Ovary (tissue), 7 donors: ENCODE measurements at regions not wholly inside any gene's neighbourhood (a gene's known extent, or its start where the extent isn't known, plus 50 kb on each side); places are given as distances from the start of the nearest gene placed in this dataset.

ENCODE experiments used
- DNase-seq, 5 donors: peaks; one replicate each; pipeline ENCODE4 v3.0.0-alpha.2; 2019 to 2020
- H3K27ac ChIP-seq, 2 donors: fragments of 200-600 bp; one replicate each; pipeline versions ENCODE4 v1.5.1 to v1.8.0; 2019 to 2022
- H3K27me3 ChIP-seq: fragments of 200-600 bp; one replicate; pipeline ENCODE4 v1.8.0; 2022
- H3K36me3 ChIP-seq: fragments of 200-600 bp; sonication (generic); one replicate; pipeline ENCODE4 v1.5.1; 2019
- H3K4me1 ChIP-seq: one replicate; pipeline ENCODE4 v1.8.1; 2013; ENCODE audit warnings: mild to moderate bottlenecking, moderate library complexity; ENCODE audit not compliant: insufficient read depth
- H3K4me3 ChIP-seq: fragments of 200-600 bp; sonication (generic); one replicate; pipeline ENCODE4 v1.5.1; 2017
- H3K9me3 ChIP-seq, 2 donors: fragments of 200-600 bp in 1 of 2; sonication (generic) in 1 of 2; one replicate each; pipeline versions ENCODE4 v1.5.1 to v1.8.1; 2013 to 2019; ENCODE audit warnings: mild to moderate bottlenecking in 1 of 2, moderate library complexity in 1 of 2
- CTCF ChIP-seq, 3 donors: fragments of 450-650 bp in 2 of 3; fragments of 200-600 bp in 1 of 3; IDR thresholded peaks; one replicate each; pipeline versions ENCODE4 v1.5.1 to v1.8.0; 2016 to 2022; ENCODE audit warnings: antibody characterized with exemption in 3 of 3, mild to moderate bottlenecking in 1 of 3
- EP300 ChIP-seq: sonication (generic); formaldehyde crosslinking; IDR thresholded peaks from one replicate; pipeline ENCODE4 v1.6.1; 2017; ENCODE audit warnings: antibody characterized with exemption
- POLR2A ChIP-seq: fragments of 450-650 bp; IDR thresholded peaks from one replicate; pipeline ENCODE4 v1.6.1; 2017; ENCODE audit warnings: antibody characterized with exemption, mild to moderate bottlenecking, moderate library complexity
- WGBS, 3 donors: extraction: QIAGEN DNeasy Blood & Tissue Kit in 1 of 3; methylation state at CpG; one replicate each; pipeline versions ENCODE4 v1.1.5 to v1.1.7; 2013 to 2017; 5-methylcytosine and 5-hydroxymethylcytosine counted together
- intact Hi-C, 4 donors: fragments of 100-400 bp; cut with DNase I; formaldehyde crosslinking; loops; one replicate each; pipeline versions ENCODE4 v1.11.0 to v1.15.1; 2022 to 2023
- donor health status: DM: no; HTN: no; CAD: no; lungs with moderate emphysema.
- donor health status: DM: no; HTN: no; CAD: no.
- donor health status: Bipolar disorder and iron deficiency.
- donor health status: DM: no; HTN: no; CAD: no.
- donor health status: DM: yes; HTN: yes; CAD: no.

- no peak overlapping the region for H3K27ac ChIP-seq
- no peak for TF ChIP-seq POLR2A
- no peak for TF ChIP-seq CTCF (IDR thresholded peaks at IDR 0.05)
- no peak for TF ChIP-seq EP300
- no peaks in the 10 kb centered on the region for H3K4me1 ChIP-seq
- H3K4me3 ChIP-seq, result no peak overlapping the region
- no peaks in the 10 kb centered on the region for H3K36me3 ChIP-seq
- no peak for DNase-seq
- no peaks in the 10 kb centered on the region for H3K9me3 ChIP-seq
- no peaks in the 10 kb centered on the region for H3K27me3 ChIP-seq
- intact Hi-C loops, result no loop called here
- 75 to 79% (median 78%) methylated on average over 2 of the region's 2 CpGs for WGBS, 3 donors
Observed at GRCh38 chr18:24786027-24786426, 325.6 kb downstream of the HRH4 start.

GRCh38 chr18:24790347-24790746 lies 329.9 kb downstream of the HRH4 start:
- no peaks in the 10 kb centered on the region for H3K9me3 ChIP-seq
- H3K27ac ChIP-seq, result no peak overlapping the region
- no peak for DNase-seq
- H3K27me3 ChIP-seq, result no peaks in the 10 kb centered on the region
- no peaks in the 10 kb centered on the region for H3K4me1 ChIP-seq
- H3K36me3 ChIP-seq, result no peaks in the 10 kb centered on the region
- H3K4me3 ChIP-seq, result no peak overlapping the region
- 66 to 74% (median 73%) methylated on average over 4 of the region's 4 CpGs for WGBS, 3 donors
- TF ChIP-seq POLR2A, result no peak
- TF ChIP-seq EP300, result no peak
- TF ChIP-seq CTCF (IDR thresholded peaks at IDR 0.05), result no peak
- intact Hi-C loops, result no loop called here

GRCh38 chr18:24791751-24792545 lies 331.5 kb downstream of the HRH4 start:
- intact Hi-C loops, result no loop called here
- WGBS, 3 donors, result 45 to 53% (median 50%) methylated on average over 7 of the region's 7 CpGs
- no peak for TF ChIP-seq POLR2A
- TF ChIP-seq EP300, result no peak

GRCh38 chr18:24793742-24794141 lies 333.3 kb downstream of the HRH4 start:
- H3K36me3 ChIP-seq, result no peaks in the 10 kb centered on the region
- H3K4me3 ChIP-seq, result no peak overlapping the region
- intact Hi-C loops, result no loop called here
- DNase-seq, result no peak
- no peaks in the 10 kb centered on the region for H3K4me1 ChIP-seq
- H3K9me3 ChIP-seq, result no peaks in the 10 kb centered on the region
- no peaks in the 10 kb centered on the region for H3K27me3 ChIP-seq
- WGBS, 3 donors, result 89 to 95% (median 90%) methylated on average over 4 of the region's 4 CpGs
- TF ChIP-seq POLR2A (no peak), EP300 (no peak), CTCF (IDR thresholded peaks at IDR 0.05) (no peak)
- H3K27ac ChIP-seq, result no peak overlapping the region

More at GRCh38 chr18:24791751-24792545, 331.5 kb downstream of the HRH4 start:
- H3K27me3 ChIP-seq, result no peaks in the 10 kb centered on the region
- no peaks in the 10 kb centered on the region for H3K4me1 ChIP-seq
- H3K27ac ChIP-seq, result no peak overlapping the region
- no peaks in the 10 kb centered on the region for H3K9me3 ChIP-seq
- no peaks in the 10 kb centered on the region for H3K36me3 ChIP-seq
- no peak overlapping the region for H3K4me3 ChIP-seq
- DNase-seq, result no peak

- WGBS, 3 donors, result 88 to 95% (median 93%) methylated on average over 2 of the region's 2 CpGs
- H3K4me3 ChIP-seq, result no peak overlapping the region
- no peak for DNase-seq
- no peaks in the 10 kb centered on the region for H3K4me1 ChIP-seq
- H3K36me3 ChIP-seq, result no peaks in the 10 kb centered on the region
- H3K9me3 ChIP-seq, result no peaks in the 10 kb centered on the region
- intact Hi-C loops, result no loop called here
- no peaks in the 10 kb centered on the region for H3K27me3 ChIP-seq
- H3K27ac ChIP-seq, result no peak overlapping the region
- TF ChIP-seq CTCF (IDR thresholded peaks at IDR 0.05) (no peak), POLR2A (no peak), EP300 (no peak)
Observed at GRCh38 chr18:24795129-24795528, 334.7 kb downstream of the HRH4 start.
